GM12864 (cell line): ENCODE measurements at regions not wholly inside any gene's neighbourhood (a gene's known extent, or its start where the extent isn't known, plus 50 kb on each side); places are given as distances from the start of the nearest gene placed in this dataset.

Experiments used
- DNase-seq: peaks from one replicate; pipeline ENCODE4 v3.0.0-alpha.2; 2011; ENCODE audit warnings: low read depth
- H3K4me3 ChIP-seq: 2 replicates; pipeline ENCODE4 v1.5.1; 2011; ENCODE audit warnings: mild to moderate bottlenecking, low read depth, low read length, control low read depth
- CTCF ChIP-seq: IDR thresholded peaks from 2 replicates; pipeline ENCODE4 v1.5.1; 2011; ENCODE audit warnings: low read depth, mild to moderate bottlenecking, moderate library complexity, low read length, control low read depth, inconsistent platforms; ENCODE audit errors: missing control alignments

GRCh38 chr5:93267276-93267675 lies 313.7 kb downstream of the NR2F1-AS1 start:
- no peak overlapping the region for H3K4me3 ChIP-seq
- no peak for TF ChIP-seq CTCF
- DNase-seq = no peak

GRCh38 chr5:93257616-93258015 lies 323.4 kb downstream of the NR2F1-AS1 start:
- DNase-seq = no peak
- TF ChIP-seq CTCF = no peak
- H3K4me3 ChIP-seq = no peak overlapping the region

- DNase-seq = no peak
- H3K4me3 ChIP-seq = no peak overlapping the region
- TF ChIP-seq CTCF = no peak
Observed at GRCh38 chr5:93255796-93256195, 325.2 kb downstream of the NR2F1-AS1 start.

- H3K4me3 ChIP-seq = no peak overlapping the region
- no peak for TF ChIP-seq CTCF
- no peak for DNase-seq
Observed at GRCh38 chr5:93252165-93252564, 328.9 kb downstream of the NR2F1-AS1 start.

GRCh38 chr5:93251347-93251746 lies 329.7 kb downstream of the NR2F1-AS1 start:
- no peak for DNase-seq
- H3K4me3 ChIP-seq = no peak overlapping the region
- no peak for TF ChIP-seq CTCF

- no peak overlapping the region for H3K4me3 ChIP-seq
- no peak for TF ChIP-seq CTCF
- DNase-seq = no peak
Observed at GRCh38 chr5:93250424-93250823, 330.6 kb downstream of the NR2F1-AS1 start.

GRCh38 chr5:93249651-93250289 lies 331.2 kb downstream of the NR2F1-AS1 start:
- DNase-seq = no peak
- H3K4me3 ChIP-seq = no peak overlapping the region

More at GRCh38 chr5:93249651-93250289, 331.2 kb downstream of the NR2F1-AS1 start:
- TF ChIP-seq CTCF = no peak
